ENCODE measurements at regions not wholly inside any gene's neighbourhood (a gene's known extent, or its start where the extent isn't known, plus 50 kb on each side); places are given as distances from the start of the nearest gene placed in this dataset.
"Not testable (repeated sequence)": the region's sequence is repeated elsewhere in the genome, so short reads cannot be mapped to it uniquely, and the experiment has no call there.

GRCh38 chr14:49946320-49947141, 53.6 kb downstream of the ARF6 start:
- peak; percentile 43 for DNase-seq (ENCODE audit: low spot score)

- DNase-seq (ENCODE audit: low spot score) = no peak
Observed at GRCh38 chr14:49947506-49947905, 54.6 kb downstream of the ARF6 start.

DNA sequence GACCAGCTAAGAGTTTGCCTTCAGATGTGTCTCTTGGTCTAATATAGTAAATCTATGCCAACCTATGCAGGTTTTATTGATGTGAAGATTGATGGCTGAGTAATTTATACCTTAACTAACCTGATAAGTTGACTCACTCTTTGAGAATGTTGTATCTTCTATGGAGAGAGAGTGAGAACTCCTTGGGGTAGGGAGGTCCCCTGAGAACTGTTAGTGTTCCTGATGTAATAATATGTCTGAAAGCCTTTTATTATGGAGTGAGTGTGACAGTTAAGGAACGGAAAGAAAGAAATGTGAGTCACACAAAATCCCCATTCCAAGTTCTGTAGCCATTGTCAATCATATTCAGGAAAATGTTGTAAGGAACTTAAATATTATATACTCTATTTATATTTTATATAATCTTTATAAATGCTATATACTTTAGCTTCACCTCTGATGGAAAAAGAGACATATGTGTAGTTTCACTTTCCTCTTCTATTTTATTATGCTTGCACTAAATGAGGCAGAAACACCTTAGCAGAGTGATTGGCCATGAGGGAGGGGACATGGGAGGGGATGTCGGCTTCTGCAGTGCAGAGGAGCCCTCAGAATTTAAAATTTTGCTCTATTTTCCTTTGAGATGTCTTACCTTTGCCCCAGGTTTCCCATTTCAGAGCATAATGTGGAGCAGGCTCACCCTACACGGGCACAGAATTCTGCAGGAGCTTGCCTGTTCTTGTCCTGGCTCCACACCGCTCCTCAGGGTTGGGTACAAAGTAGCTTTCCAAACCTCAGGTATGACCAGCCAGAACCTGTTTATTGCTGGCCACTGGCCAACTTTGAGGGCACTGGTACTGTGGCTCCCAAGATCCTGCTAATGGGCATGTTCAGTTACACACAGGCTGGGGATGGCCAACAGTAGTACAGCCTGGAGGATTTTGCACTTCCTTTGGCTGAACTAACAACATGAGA, 57.7 kb downstream of the ARF6 start:
- no peak for DNase-seq (ENCODE audit: low spot score)

DNA sequence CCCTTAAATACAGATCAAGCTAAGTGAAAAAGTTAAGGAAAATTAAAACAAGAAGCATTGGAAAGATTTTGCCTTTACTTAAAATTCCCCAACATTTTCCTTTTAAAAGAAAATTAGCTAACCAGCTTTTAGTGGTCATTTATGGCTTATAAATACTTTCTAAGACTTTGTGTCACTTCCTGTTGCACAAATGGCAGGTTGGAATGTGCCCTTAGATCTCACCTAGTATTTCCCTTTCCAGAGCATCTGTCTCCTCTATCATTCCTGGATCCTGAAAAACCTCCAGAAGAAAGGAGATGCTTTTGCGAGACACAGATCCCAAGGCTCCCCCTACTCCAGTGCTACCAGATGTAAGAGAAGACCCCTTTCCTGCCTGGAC, 58.3 kb downstream of the ARF6 start:
- no peak for DNase-seq (ENCODE audit: low spot score)

- DNase-seq (ENCODE audit: low spot score) = no peak
Observed at GRCh38 chr14:49951691-49952345, 58.9 kb downstream of the ARF6 start.

DNA sequence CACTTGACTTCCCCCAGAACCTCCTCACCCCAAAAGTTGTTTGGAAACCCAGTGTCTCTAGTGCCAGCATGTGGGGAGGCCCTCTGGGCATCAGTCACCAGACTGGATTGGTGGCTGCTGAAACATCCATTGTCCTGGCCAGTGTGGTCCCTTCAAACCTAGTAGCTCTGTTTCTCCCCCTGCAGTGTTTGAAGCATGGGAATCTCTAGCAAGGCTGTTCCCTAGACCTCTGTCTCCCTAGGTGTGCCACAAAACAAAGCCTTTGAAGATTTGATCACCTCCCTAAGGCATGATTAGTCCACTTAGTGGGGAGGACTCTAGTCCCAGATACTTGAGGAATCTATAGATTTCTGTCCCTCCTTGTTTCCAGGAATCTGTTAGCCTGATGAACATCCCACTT, 60.3 kb downstream of the ARF6 start:
- no peak for DNase-seq (ENCODE audit: low spot score)

DNA sequence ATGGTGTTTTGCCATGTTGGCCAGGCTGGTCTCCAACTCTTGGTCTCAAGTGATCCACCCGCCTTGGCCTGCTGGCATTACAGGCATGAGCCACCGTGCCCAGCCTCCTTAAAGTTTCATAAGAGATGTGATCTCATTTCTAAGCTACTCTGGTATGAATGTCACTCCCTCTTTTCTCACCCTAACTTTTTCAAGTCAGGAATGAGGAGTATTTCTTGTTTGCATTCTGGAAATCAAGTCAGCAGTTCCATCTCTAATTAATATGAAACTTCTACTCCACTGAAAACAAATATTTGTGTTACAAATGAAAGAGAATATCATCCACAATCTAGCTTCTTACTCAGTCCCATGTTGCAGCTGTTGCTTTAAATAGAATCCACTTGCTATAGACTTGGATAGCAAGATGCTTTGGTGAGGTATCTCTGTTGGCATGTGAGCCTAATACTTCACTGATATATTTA, 61.3 kb downstream of the ARF6 start:
- DNase-seq (ENCODE audit: low spot score) = no peak

GRCh38 chr14:49955024-49955423, 62.1 kb downstream of the ARF6 start:
- no peak for DNase-seq (ENCODE audit: low spot score)

- no peak for DNase-seq (ENCODE audit: low spot score)
Observed at GRCh38 chr14:49957089-49957852, 64.4 kb downstream of the ARF6 start.

- no peak for DNase-seq (ENCODE audit: low spot score)
Observed at GRCh38 chr14:49959822-49960408, 67.0 kb downstream of the ARF6 start.

DNA sequence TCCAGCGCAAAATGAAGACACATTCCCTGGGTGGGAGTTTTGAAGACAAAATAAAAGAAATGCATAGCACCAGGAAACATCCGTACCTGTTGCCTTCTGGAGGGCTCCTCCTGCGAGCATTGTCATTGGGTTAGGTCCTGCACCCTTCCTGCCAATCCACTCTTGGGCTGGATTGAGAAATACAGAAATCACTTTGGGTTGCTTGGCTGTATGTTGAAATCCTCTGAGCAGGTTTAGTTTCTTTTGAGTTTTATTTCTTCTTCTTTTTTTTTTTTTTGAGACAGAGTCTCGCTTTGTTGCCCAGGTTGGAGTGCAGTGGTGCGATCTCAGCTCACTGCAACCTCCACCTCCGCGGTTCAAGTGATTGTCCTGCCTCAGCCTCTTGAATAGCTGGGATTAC, 67.6 kb downstream of the ARF6 start:
- DNase-seq (ENCODE audit: low spot score) = no peak

GRCh38 chr14:49961270-49962222, 68.7 kb downstream of the ARF6 start:
- no peak for DNase-seq (ENCODE audit: low spot score)

DNA sequence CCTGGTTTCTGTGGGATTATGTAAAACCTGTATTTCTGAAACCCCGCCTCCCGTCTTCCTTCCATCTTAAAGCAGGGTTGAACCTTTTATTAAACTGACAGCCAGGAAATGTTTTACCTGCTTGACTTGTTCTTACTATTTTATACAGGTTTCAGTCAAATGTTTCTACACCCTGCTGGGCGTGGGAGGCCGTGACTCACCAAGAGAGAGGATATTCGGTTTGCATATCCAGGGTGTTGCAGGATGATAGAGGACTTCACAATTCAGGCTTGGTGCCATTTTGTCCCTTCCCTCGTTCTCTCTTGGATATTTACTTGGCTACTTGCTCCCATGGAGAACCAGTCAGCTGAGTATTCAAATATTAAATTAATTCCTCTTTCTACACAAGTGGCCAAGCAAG, 69.7 kb downstream of the ARF6 start:
- no peak for DNase-seq (ENCODE audit: low spot score)

GRCh38 chr14:49965068-49965651, 72.3 kb downstream of the ARF6 start:
- not testable (repeated sequence) for DNase-seq (ENCODE audit: low spot score)

DNA sequence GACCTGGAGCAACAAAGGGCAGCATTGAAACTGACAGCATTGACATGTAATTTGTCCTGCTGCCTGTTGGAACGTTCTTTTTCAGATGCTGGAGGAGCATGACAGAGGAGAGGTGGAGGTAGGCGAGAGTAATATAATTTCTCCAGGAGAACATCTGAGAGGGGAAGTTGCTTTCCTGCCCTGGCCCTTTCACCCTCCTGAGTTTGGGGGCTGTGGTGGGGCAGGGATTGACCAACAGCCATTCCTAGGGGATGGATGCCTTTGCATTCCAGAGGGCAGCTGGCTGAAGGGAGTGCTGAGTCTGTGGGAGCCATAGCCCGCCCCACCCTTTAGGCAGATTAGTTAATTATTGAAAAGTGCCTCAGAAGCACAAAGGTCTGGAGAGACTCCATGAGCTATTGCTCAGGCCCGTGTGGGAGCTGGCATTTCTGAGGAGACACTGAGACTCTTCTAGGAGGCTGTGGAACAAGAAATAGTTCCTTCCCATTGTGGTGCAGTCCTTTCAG, 73.5 kb downstream of the ARF6 start:
- DNase-seq (ENCODE audit: low spot score) = no peak

- no peak for DNase-seq (ENCODE audit: low spot score)
Observed at GRCh38 chr14:49966971-49967630, 74.2 kb downstream of the ARF6 start.

GRCh38 chr14:49969961-49970360, 77.1 kb downstream of the ARF6 start:
- no peak for DNase-seq (ENCODE audit: low spot score)

- DNase-seq (ENCODE audit: low spot score) = peak; percentile 43
Observed at GRCh38 chr14:49970474-49971147, 77.7 kb downstream of the ARF6 start.

All from pons (tissue), 1 donor.